ENCODE measurements at regions not wholly inside any gene's neighbourhood (a gene's known extent, or its start where the extent isn't known, plus 50 kb on each side); places are given as distances from the start of the nearest gene placed in this dataset.

DNA sequence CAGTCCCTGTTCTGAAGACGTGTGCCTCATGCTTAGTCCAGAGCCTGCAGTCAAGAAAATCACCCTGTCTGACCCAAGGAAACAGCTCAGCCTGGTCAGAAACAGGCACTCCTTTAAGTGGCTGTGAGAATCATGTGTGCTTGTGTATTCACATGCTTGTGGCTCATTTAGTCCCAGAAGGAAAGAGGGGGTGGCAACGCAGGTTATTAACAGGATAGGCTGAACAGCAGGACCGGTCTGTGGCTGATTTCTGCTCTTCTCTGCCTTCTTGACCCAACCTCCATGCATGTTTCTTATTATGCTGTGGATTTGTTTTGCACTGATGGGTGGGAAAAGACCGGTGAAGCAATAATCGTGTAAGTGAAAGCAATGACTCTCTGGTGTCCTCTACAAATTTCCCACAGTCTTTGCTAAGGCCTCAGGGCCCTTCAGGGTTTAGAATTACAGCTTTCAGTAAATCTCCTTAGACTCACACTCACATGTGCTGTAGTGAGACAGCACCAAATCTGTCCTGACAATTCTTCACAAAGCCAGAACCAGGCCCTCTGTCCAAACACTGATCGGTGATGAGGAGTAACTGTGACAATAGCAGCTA lies 288.1 kb downstream of the ETS1 start (continued):
- TF ChIP-seq USF2 (IDR thresholded peaks at IDR 0.05; ENCODE audit: borderline replicate concordance, low read depth, low read length) (no peak), MEF2A (IDR thresholded peaks at IDR 0.05; ENCODE audit: insufficient read depth, low read depth, low read length) (no peak)

- H3K27ac ChIP-seq (ENCODE audit: control insufficient read depth, insufficient read depth) = no peak overlapping the region
- intact Hi-C loops (cut with micrococcal nuclease; ENCODE audit: unreplicated experiment) (loop anchor here (2.0 kb wide), 1 partner anchor 175 kb away; no protein-coding TSS in a partner anchor), in situ Hi-C loops (cut with MboI) (loop anchor here (25.0 kb wide), 1 partner anchor 164 kb away; no protein-coding TSS in a partner anchor)
- H3K9ac ChIP-seq (ENCODE audit: control insufficient read depth, insufficient read depth, low read length) = no peak overlapping the region
- ChIA-PET POLR2A (interaction anchor here (1.0 to 1.7 kb wide), 4 partner anchors 11 to 252 kb away, joined by 3 to 5 read pairs (median 4); no protein-coding TSS in a partner anchor), RAD21 (ENCODE audit: unreplicated experiment) (interaction anchor here (0.6 to 4.0 kb wide), 13 partner anchors 9 to 462 kb away, joined by 3 to 23 read pairs (median 5); no protein-coding TSS in a partner anchor), SMC1A (ENCODE audit: uncharacterized antibody, unreplicated experiment) (interaction anchor here (0.7 to 7.0 kb wide), 13 partner anchors 7 to 332 kb away, joined by 3 to 104 read pairs (median 10); no protein-coding TSS in a partner anchor), CTCF (interaction anchor here (0.6 to 5.5 kb wide), 4 partner anchors 8 to 658 kb away, joined by 3 to 35 read pairs (median 10); no protein-coding TSS in a partner anchor)
- no peak overlapping the region for H3K4me3 ChIP-seq
- no peaks in the 10 kb centered on the region for H3K9me3 ChIP-seq (replicated peaks; ENCODE audit: control insufficient read depth, insufficient read depth, low read length)
- TF ChIP-seq EZH2 (IDR thresholded peaks at IDR 0.05; ENCODE audit: borderline replicate concordance, control insufficient read depth, low read depth, low read length) (no peak), MEF2A (IDR thresholded peaks at IDR 0.05; ENCODE audit: insufficient read depth, low read depth, low read length) (0 out of 2 replicates have a peak, but pooled peaks have one; percentile 5), ATF7 (IDR thresholded peaks at IDR 0.05; ENCODE audit: low read depth) (peak; percentile 63; the same call in 1 of the 2 replicates), TAF1 (IDR thresholded peaks at IDR 0.05; ENCODE audit: borderline replicate concordance, low read depth, low read length) (no peak), RUNX3 (IDR thresholded peaks at IDR 0.05; ENCODE audit: low read length) (peak; percentile 10; the same call in 1 of the 2 replicates), IKZF2 (IDR thresholded peaks at IDR 0.05) (no peak), POU2F2 (IDR thresholded peaks at IDR 0.05; ENCODE audit: borderline replicate concordance, low read depth, low read length) (0 out of 3 replicates have a peak, but pooled peaks have one; percentile 56), NR2C2 (IDR thresholded peaks at IDR 0.05; ENCODE audit: borderline replicate concordance, control insufficient read depth, insufficient read length, low read depth) (no peak), MTA2 (IDR thresholded peaks at IDR 0.05; ENCODE audit: low read depth) (no peak), SREBF1 (IDR thresholded peaks at IDR 0.05; ENCODE audit: low read length) (no peak), ZNF384 (IDR thresholded peaks at IDR 0.05; ENCODE audit: borderline replicate concordance, low read depth, low read length) (no peak)
- ATAC-seq = 0 out of 3 replicates have a peak, but pooled peaks have one; percentile 13
- H3K27me3 ChIP-seq (replicated peaks in 1 of 2; ENCODE audit: control insufficient read depth in 2 of 2, insufficient read depth in 2 of 2, low read length in 1 of 2) = no peaks in the 10 kb centered on the region
- H3K4me1 ChIP-seq (ENCODE audit: control insufficient read depth, insufficient read depth, low read length) = peaks cover 37% of the 10 kb centered on the region
- H2AFZ ChIP-seq (ENCODE audit: control insufficient read depth, low read depth, low read length) = no peak overlapping the region; the same call in 1 of the 2 replicates
- no peak for DNase-seq (ENCODE audit: low read depth, low spot score)
- no peaks in the 10 kb centered on the region for H3K79me2 ChIP-seq (ENCODE audit: control insufficient read depth, insufficient read depth, low read length)
- no peak overlapping the region for H3K4me2 ChIP-seq (ENCODE audit: control insufficient read depth, insufficient read depth)
- no peak for FAIRE-seq
- no peaks in the 10 kb centered on the region for H3K36me3 ChIP-seq (ENCODE audit: control insufficient read depth in 2 of 2, insufficient read depth in 2 of 2, low read length in 1 of 2)
- 76% methylated on average over 2 of the region's 2 CpGs for WGBS (ENCODE audit: insufficient coverage, insufficient replicate concordance, low lambda C conversion rate, missing lambda C conversion rate)
- H4K20me1 ChIP-seq (ENCODE audit: control insufficient read depth, insufficient read depth) = no peaks in the 10 kb centered on the region
- BruUV-seq (replicated peaks) = no TSS peak
Observed at GRCh38 chr11:128298271-128298670, 289.1 kb downstream of the ETS1 start.

Measured in GM12878 (cell line).